ENCODE measurements at regions not wholly inside any gene's neighbourhood (a gene's known extent, or its start where the extent isn't known, plus 50 kb on each side); places are given as distances from the start of the nearest gene placed in this dataset.

- Histone ChIP-seq H3K27ac (ENCODE audit: low read length) (no peak overlapping the region), H3K9me2 (ENCODE audit: insufficient read depth, low read length) (no peaks in the 10 kb centered on the region), H3K36me3 (ENCODE audit: insufficient read depth, low read length) (no peaks in the 10 kb centered on the region), H3K9ac (ENCODE audit: low read length) (no peak overlapping the region), H3K4me2 (ENCODE audit: low read length) (no peak overlapping the region), H3K4me3 (ENCODE audit: low read length) (no peak overlapping the region), H3K27me3 (ENCODE audit: insufficient read depth, low read depth, low read length) (no peaks in the 10 kb centered on the region), H4K20me1 (ENCODE audit: insufficient read depth) (no peaks in the 10 kb centered on the region), H3K9me3 (ENCODE audit: low read length) (no peaks in the 10 kb centered on the region), H3F3A (ENCODE audit: insufficient read depth, low read length, poor library complexity, severe bottlenecking) (no peaks in the 10 kb centered on the region), H3K79me2 (replicated peaks; ENCODE audit: insufficient read depth, low read length) (no peaks in the 10 kb centered on the region), H2AFZ (ENCODE audit: low read depth, low read length) (no peak overlapping the region)
- TF ChIP-seq MXI1 (conservative IDR thresholded peaks at IDR 0.05; ENCODE audit: poor library complexity, severe bottlenecking) (no peak), RAD21 (conservative IDR thresholded peaks at IDR 0.05) (no peak), SMC3 (conservative IDR thresholded peaks at IDR 0.05; ENCODE audit: poor library complexity) (no peak)
These were observed 385.9 kb upstream of the ACTRT1 start for GRCh38 chrX:128438082-128438481.

GRCh38 chrX:128436397-128437103 is 384.3 kb upstream of the ACTRT1 start:
- no peak overlapping the region for H3K27ac ChIP-seq (ENCODE audit: low read length)
- no peaks in the 10 kb centered on the region for H3K9me3 ChIP-seq (ENCODE audit: low read length)
- no peak overlapping the region for H3K9ac ChIP-seq (ENCODE audit: low read length)
- H4K20me1 ChIP-seq (ENCODE audit: insufficient read depth): no peaks in the 10 kb centered on the region
- no peaks in the 10 kb centered on the region for H3K36me3 ChIP-seq (ENCODE audit: insufficient read depth, low read length)
- no peak overlapping the region for H3K4me3 ChIP-seq (ENCODE audit: low read length)
- no peak overlapping the region for H3K4me2 ChIP-seq (ENCODE audit: low read length)
- H2AFZ ChIP-seq (ENCODE audit: low read depth, low read length): no peak overlapping the region
- H3K9me2 ChIP-seq (ENCODE audit: insufficient read depth, low read length): no peaks in the 10 kb centered on the region
- H3K79me2 ChIP-seq (replicated peaks; ENCODE audit: insufficient read depth, low read length): no peaks in the 10 kb centered on the region
- no peaks in the 10 kb centered on the region for H3K27me3 ChIP-seq (ENCODE audit: insufficient read depth, low read depth, low read length)
- no peaks in the 10 kb centered on the region for H3F3A ChIP-seq (ENCODE audit: insufficient read depth, low read length, poor library complexity, severe bottlenecking)
- TF ChIP-seq SMC3 (conservative IDR thresholded peaks at IDR 0.05; ENCODE audit: poor library complexity) (no peak), EZH2 (IDR thresholded peaks at IDR 0.05; ENCODE audit: borderline replicate concordance, insufficient read depth, low read length, poor library complexity, severe bottlenecking) (no peak), TAF1 (IDR thresholded peaks at IDR 0.05; ENCODE audit: low read depth) (no peak), CTCF (IDR thresholded peaks at IDR 0.05; ENCODE audit: poor library complexity, severe bottlenecking) (no peak), REST (IDR thresholded peaks at IDR 0.05; ENCODE audit: borderline replicate concordance) (no peak), MXI1 (conservative IDR thresholded peaks at IDR 0.05; ENCODE audit: poor library complexity, severe bottlenecking) (no peak), EP300 (conservative IDR thresholded peaks at IDR 0.05; ENCODE audit: poor library complexity, severe bottlenecking) (no peak), RAD21 (conservative IDR thresholded peaks at IDR 0.05) (no peak), POLR2AphosphoS5 (IDR thresholded peaks at IDR 0.05) (no peak)
